ENCODE measurements at regions not wholly inside any gene's neighbourhood (a gene's known extent, or its start where the extent isn't known, plus 50 kb on each side); places are given as distances from the start of the nearest gene placed in this dataset.

- no CpG with 5 or more reads among the region's 2 CpGs for WGBS (ENCODE audit: insufficient coverage)
- H3K36me3 ChIP-seq (replicated peaks in 1 of 2; ENCODE audit: control extremely low read depth in 1 of 2, control insufficient read depth in 1 of 2, extremely low read depth in 1 of 2, insufficient read depth in 2 of 2, low read length in 1 of 2) = no peaks in the 10 kb centered on the region
- no peak for TF ChIP-seq EZH2 (IDR thresholded peaks at IDR 0.05; ENCODE audit: borderline replicate concordance, insufficient read depth, low read depth, low read length, poor library complexity, severe bottlenecking)
- TF ChIP-seq, protein P1, sequence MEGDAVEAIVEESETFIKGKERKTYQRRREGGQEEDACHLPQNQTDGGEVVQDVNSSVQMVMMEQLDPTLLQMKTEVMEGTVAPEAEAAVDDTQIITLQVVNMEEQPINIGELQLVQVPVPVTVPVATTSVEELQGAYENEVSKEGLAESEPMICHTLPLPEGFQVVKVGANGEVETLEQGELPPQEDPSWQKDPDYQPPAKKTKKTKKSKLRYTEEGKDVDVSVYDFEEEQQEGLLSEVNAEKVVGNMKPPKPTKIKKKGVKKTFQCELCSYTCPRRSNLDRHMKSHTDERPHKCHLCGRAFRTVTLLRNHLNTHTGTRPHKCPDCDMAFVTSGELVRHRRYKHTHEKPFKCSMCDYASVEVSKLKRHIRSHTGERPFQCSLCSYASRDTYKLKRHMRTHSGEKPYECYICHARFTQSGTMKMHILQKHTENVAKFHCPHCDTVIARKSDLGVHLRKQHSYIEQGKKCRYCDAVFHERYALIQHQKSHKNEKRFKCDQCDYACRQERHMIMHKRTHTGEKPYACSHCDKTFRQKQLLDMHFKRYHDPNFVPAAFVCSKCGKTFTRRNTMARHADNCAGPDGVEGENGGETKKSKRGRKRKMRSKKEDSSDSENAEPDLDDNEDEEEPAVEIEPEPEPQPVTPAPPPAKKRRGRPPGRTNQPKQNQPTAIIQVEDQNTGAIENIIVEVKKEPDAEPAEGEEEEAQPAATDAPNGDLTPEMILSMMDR (IDR thresholded peaks at IDR 0.05) = no peak
- no peaks in the 10 kb centered on the region for H3K79me2 ChIP-seq (ENCODE audit: control insufficient read depth, insufficient read depth, low read length)
- no peaks in the 10 kb centered on the region for H4K20me1 ChIP-seq (ENCODE audit: control insufficient read depth, insufficient read depth, low read length, poor library complexity, severe bottlenecking)
- DNase-seq (no peak), ATAC-seq (ENCODE audit: low read depth) (no peak)
- no peaks in the 10 kb centered on the region for H3K4me1 ChIP-seq (ENCODE audit: control insufficient read depth in 2 of 2, insufficient read depth in 2 of 2, low read length in 2 of 2)
- no peak overlapping the region for H3K27ac Mint-ChIP-seq
- H3K27ac ChIP-seq (ENCODE audit: low read length in 2 of 2) = no peak overlapping the region
- no peaks in the 10 kb centered on the region for H3K27me3 ChIP-seq (replicated peaks in 1 of 4; ENCODE audit: control extremely low read depth in 1 of 4, control insufficient read depth in 3 of 4, insufficient read depth in 4 of 4, low read length in 3 of 4)
- intact Hi-C loops (cut with micrococcal nuclease) = no loop called here
- no peak overlapping the region for H3K4me2 ChIP-seq (replicated peaks; ENCODE audit: low read depth, low read length, poor library complexity, severe bottlenecking)
- H3K27me3 Mint-ChIP-seq = no peaks in the 10 kb centered on the region
- no peak overlapping the region for H2AFZ ChIP-seq (ENCODE audit: insufficient read depth, low read depth, low read length, poor library complexity, severe bottlenecking)
- H3K4me3 Mint-ChIP-seq = no peak overlapping the region
- H3K9ac ChIP-seq (ENCODE audit: low read length) = no peak overlapping the region
- ChIA-PET POLR2A (no interaction called here), CTCF (no interaction called here)
- peaks cover 2% of the 10 kb centered on the region for H3K9me3 Mint-ChIP-seq (ENCODE audit: insufficient read depth)
- no peak overlapping the region for H3K4me3 ChIP-seq (ENCODE audit: control extremely low read depth in 1 of 5, extremely low read depth in 1 of 5, insufficient read depth in 1 of 5, low read depth in 2 of 5, low read length in 4 of 5)
- H3K4me1 Mint-ChIP-seq = no peaks in the 10 kb centered on the region
- no peaks in the 10 kb centered on the region for H3K9me3 ChIP-seq (ENCODE audit: control extremely low read depth in 1 of 3, control insufficient read depth in 2 of 3, insufficient read depth in 1 of 3, low read length in 2 of 3)
Observed at GRCh38 chr1:239307886-239308285, 78.5 kb upstream of the CHRM3 start.

GRCh38 chr1:239306426-239306825 lies 79.9 kb upstream of the CHRM3 start:
- no peak overlapping the region for H3K4me2 ChIP-seq (replicated peaks; ENCODE audit: low read depth, low read length, poor library complexity, severe bottlenecking)
- DNase-seq = no peak
- H2AFZ ChIP-seq (ENCODE audit: insufficient read depth, low read depth, low read length, poor library complexity, severe bottlenecking) = no peak overlapping the region
- intact Hi-C loops (cut with micrococcal nuclease) = no loop called here
- H3K9me3 ChIP-seq (ENCODE audit: control extremely low read depth in 1 of 3, control insufficient read depth in 2 of 3, insufficient read depth in 1 of 3, low read length in 2 of 3) = no peaks in the 10 kb centered on the region
- no peak overlapping the region for H3K9ac ChIP-seq (ENCODE audit: low read length)
- H3K9me3 Mint-ChIP-seq (ENCODE audit: insufficient read depth) = peaks cover 2% of the 10 kb centered on the region
- ChIA-PET POLR2A (no interaction called here), CTCF (no interaction called here)
- no peak for ATAC-seq (ENCODE audit: low read depth)
- no peak overlapping the region for H3K27ac Mint-ChIP-seq
- H3K4me3 ChIP-seq (ENCODE audit: control extremely low read depth in 1 of 5, extremely low read depth in 1 of 5, insufficient read depth in 1 of 5, low read depth in 2 of 5, low read length in 4 of 5) = no peak overlapping the region
- H3K79me2 ChIP-seq (ENCODE audit: control insufficient read depth, insufficient read depth, low read length) = no peaks in the 10 kb centered on the region
- no peaks in the 10 kb centered on the region for H4K20me1 ChIP-seq (ENCODE audit: control insufficient read depth, insufficient read depth, low read length, poor library complexity, severe bottlenecking)
- no CpG with 5 or more reads among the region's 5 CpGs for WGBS (ENCODE audit: insufficient coverage)
- TF ChIP-seq, protein P1 (IDR thresholded peaks at IDR 0.05) = no peak
- no peak for TF ChIP-seq EZH2 (IDR thresholded peaks at IDR 0.05; ENCODE audit: borderline replicate concordance, insufficient read depth, low read depth, low read length, poor library complexity, severe bottlenecking)
- H3K4me1 ChIP-seq (ENCODE audit: control insufficient read depth in 2 of 2, insufficient read depth in 2 of 2, low read length in 2 of 2) = no peaks in the 10 kb centered on the region
- H3K4me3 Mint-ChIP-seq = no peak overlapping the region
- no peaks in the 10 kb centered on the region for H3K27me3 ChIP-seq (replicated peaks in 1 of 4; ENCODE audit: control extremely low read depth in 1 of 4, control insufficient read depth in 3 of 4, insufficient read depth in 4 of 4, low read length in 3 of 4)
- H3K4me1 Mint-ChIP-seq = no peaks in the 10 kb centered on the region
- H3K36me3 ChIP-seq (replicated peaks in 1 of 2; ENCODE audit: control extremely low read depth in 1 of 2, control insufficient read depth in 1 of 2, extremely low read depth in 1 of 2, insufficient read depth in 2 of 2, low read length in 1 of 2) = no peaks in the 10 kb centered on the region
- H3K27me3 Mint-ChIP-seq = no peaks in the 10 kb centered on the region
- H3K27ac ChIP-seq (ENCODE audit: low read length in 2 of 2) = no peak overlapping the region

Measured in B cell (primary cell).